ENCODE measurements at regions not wholly inside any gene's neighbourhood (a gene's known extent, or its start where the extent isn't known, plus 50 kb on each side); places are given as distances from the start of the nearest gene placed in this dataset.

DNA sequence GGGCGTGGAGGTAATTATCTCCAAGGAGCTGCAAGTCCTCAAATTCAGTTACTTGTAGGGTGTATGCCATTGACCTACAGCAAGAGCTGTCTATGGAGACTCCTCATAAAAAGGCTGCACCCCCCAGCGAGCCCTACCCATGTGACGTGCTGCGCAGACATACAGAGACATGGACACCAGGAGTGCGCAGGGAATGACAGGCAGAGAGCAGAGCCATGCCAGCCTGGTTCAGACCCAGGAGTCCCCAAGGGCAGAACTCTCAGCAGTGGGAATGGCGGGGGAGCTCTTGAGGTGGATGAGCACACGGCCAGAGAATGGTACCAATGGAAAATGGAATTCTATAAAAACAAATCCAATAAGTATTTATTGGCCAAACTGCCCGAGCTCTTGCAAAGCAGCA is 310.1 kb downstream of the MYCN start:
- no peak for DNase-seq (ENCODE audit: low read depth, low spot score)
- H3K27ac ChIP-seq, result no peak overlapping the region

GRCh38 chr2:16250056-16250425 is 309.7 kb downstream of the MYCN start:
- no peak overlapping the region for H3K27ac ChIP-seq
- DNase-seq (ENCODE audit: low read depth, low spot score), result no peak

DNA sequence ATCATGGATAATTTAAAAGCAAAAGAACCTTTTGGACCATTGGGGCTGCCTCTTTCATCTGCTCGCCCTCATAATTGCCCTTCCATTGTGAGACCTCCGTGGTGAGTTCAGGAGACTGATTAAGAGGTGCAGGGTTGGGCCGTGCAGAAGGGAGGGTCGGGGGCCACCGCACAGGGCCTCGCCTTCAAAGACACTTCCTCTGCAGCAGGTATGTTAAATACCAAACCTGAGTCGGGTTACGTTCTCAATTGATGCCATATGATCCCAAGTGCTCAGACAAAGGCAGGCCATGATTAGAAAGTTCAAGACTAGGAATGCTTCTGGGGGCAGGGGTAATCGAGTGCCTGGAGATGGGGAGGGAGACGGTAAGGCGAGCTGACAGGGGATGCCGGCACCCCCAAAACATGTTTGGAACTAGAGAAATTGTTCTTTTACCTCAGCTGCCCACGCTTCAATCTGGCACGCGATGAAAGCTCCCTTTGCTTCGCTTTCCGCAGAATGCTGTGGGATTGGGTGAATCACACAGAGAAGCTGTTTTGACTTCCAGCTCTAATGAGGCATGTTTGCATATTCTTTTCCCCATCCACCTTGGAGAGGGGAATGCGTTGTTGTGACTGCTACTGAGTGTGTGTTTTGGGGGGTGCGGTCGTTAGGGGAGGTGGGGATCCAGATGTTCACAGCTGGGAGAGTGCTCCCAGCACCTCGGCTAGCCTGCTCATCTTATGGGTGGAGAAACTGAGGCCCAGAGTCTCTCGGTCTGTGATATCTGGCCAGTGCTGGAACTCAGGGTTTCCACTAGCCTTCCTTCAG is 309.1 kb downstream of the MYCN start:
- DNase-seq (ENCODE audit: low read depth, low spot score), result no peak
- no peak overlapping the region for H3K27ac ChIP-seq

- no peak for DNase-seq (ENCODE audit: low read depth, low spot score)
- H3K27ac ChIP-seq, result no peak overlapping the region
Measured at GRCh38 chr2:16248571-16249105, 308.3 kb downstream of the MYCN start.

- DNase-seq (ENCODE audit: low read depth, low spot score), result no peak
- H3K27ac ChIP-seq, result no peak overlapping the region
Measured at GRCh38 chr2:16247326-16248122, 307.2 kb downstream of the MYCN start.

DNA sequence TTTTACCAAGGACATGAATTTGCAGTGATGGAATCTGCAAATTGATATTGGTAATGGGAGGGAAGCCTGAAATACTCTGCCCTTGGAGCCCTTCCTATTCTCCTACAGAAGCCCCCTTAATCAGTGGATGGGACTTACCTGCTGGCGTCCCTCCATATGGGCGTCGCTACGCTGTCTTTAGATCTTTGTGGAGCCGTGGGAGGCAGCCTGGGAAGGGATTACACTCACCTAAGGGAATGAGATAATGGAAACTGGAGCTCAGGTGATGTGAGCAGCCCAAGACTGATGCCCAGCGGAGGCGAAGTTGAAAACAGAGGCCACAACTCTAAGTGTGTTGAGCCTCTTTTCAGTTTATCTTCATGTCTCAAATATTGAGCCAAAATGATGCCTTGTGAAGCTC is 306.6 kb downstream of the MYCN start:
- H3K27ac ChIP-seq, result no peak overlapping the region
- DNase-seq (ENCODE audit: low read depth, low spot score), result no peak

DNA sequence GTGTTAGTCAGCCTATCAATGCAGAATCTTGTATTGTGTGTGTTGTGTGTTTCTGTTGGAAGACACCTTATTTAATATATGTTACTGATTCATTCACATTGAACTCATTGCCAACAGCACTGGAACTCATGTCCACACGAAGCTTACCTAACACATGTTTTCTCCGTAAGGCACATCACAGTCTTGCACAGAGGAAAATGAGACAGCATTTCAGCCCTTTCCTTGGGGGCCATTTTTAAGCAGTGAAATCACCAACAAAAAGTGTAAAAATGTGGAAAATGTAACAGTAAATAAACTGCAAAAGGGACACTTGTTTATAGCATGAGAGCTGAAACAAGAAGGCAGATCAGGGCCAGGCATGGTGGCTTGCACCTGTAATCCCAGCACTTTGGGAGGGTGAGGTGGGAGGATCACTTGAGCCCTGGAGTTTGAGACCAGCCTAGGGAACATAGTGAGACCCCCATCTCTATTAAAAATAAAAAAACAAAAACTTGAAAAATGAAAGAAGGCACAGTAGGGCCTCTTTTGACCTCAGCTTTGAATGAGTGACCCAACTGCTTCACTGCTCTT is 306.0 kb downstream of the MYCN start:
- H3K27ac ChIP-seq, result no peak overlapping the region
- no peak for DNase-seq (ENCODE audit: low read depth, low spot score)

DNA sequence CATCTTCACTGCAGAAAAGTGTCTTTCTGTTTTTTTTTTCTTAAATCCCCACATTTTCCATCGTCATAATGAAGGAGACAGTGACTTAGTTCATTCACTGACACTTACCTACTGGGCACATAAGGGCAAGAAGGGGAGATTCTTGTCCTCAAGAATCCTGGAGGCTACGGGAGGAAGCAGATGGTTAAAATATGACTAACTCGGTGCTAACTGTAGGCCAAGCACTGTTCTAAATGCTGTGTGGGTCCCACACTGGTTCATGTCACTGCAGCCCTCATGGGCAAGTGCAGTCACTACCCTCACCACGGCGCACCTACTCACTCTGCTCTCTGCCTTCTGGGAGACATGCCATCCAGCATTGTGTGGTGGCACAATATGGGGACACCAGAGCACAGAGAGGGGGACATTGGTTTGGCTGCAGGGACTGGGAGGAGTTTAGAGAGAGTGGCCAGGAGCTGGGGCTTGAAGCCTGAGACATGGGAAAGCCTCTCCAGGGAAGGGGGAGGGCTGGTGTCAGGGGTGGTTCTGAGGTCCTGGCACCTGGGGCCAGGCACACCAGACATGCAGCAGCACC is 305.2 kb downstream of the MYCN start:
- H3K27ac ChIP-seq, result no peak overlapping the region
- no peak for DNase-seq (ENCODE audit: low read depth, low spot score)

GRCh38 chr2:16244966-16245320 is 304.6 kb downstream of the MYCN start:
- H3K27ac ChIP-seq, result no peak overlapping the region
- DNase-seq (ENCODE audit: low read depth, low spot score), result no peak

DNA sequence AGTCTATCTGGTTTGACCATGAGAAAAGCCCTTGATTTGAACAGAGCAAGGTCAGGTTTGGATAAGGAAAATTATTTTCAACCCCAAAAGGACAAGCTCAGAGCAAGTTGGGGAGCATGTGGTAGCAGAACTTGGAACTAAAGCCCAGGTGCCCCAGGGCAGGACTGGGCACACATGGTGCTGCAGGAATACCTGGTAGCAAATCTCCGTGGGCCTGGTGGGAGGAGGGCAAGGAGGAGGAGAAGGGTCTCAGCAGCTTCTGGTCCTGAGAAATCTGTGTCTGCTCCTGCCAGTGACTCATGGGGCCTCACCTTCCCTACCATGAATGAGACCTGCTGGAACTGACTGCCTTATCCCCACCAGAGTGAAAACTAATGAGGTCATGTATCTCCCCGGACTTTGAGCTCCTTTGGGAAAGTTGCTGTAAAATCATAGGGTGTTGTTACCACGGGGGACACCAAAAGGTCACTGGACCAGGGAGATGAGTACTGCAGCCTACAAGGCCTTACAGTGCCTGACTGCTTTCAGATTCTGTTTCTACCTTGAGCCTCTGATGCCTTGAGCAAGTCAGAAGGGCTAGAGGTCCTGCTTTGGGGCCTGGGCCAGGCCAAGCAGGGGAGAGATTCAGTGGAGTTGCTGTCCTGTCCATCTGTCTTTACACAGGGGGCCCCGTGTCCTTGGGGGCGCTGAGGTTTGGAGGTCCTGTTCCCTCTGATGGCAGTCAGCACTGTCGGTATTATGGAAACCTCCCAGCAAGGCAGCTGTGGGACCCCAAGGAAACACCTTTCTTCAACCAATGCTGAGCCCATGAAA is 304.0 kb downstream of the MYCN start:
- no peak overlapping the region for H3K27ac ChIP-seq
- no peak for DNase-seq (ENCODE audit: low read depth, low spot score)

DNA sequence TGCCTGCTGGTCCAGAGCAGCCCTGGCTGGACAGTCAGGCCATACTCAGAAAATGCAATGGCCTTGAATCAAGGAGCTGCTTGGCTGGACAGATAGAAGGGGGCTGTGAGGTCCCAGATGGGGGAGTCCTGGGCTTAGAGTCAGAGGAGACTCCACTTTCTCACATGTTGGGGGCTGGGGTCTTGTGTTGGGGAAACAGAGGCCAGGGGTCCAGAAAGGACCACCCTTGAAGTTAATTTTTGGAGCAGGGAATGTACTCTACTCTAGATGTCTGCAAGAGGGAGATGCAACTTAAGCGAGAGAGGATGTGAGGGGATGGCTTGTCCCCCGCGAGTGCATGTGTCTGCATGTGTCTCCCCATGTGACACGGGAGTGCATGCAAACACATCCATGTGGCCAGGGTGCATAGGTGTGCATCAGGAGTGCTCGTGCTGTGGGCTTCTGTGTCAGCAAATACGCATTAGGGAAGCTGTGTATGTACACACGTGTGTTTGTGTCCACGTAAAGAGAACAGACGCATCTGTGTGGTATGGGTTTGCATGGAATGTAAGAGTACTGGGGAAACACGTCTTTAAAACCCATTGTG is 303.2 kb downstream of the MYCN start:
- no peak for DNase-seq (ENCODE audit: low read depth, low spot score)
- H3K27ac ChIP-seq, result no peak overlapping the region

- DNase-seq (ENCODE audit: low read depth, low spot score), result no peak
- H3K27ac ChIP-seq, result no peak overlapping the region
Measured at GRCh38 chr2:16242906-16243305, 302.6 kb downstream of the MYCN start.

GRCh38 chr2:16241166-16242160 is 301.1 kb downstream of the MYCN start:
- no peak for DNase-seq (ENCODE audit: low read depth, low spot score)

GRCh38 chr2:16240402-16240801 is 300.1 kb downstream of the MYCN start:
- DNase-seq (ENCODE audit: low read depth, low spot score), result no peak
- H3K27ac ChIP-seq, result no peak overlapping the region

More at GRCh38 chr2:16241166-16242160, 301.1 kb downstream of the MYCN start:
- H3K27ac ChIP-seq, result no peak overlapping the region

- DNase-seq (ENCODE audit: low read depth, low spot score), result no peak
- no peak overlapping the region for H3K27ac ChIP-seq
Measured at GRCh38 chr2:16239296-16239850, 299.0 kb downstream of the MYCN start.

GRCh38 chr2:16238786-16239185 is 298.4 kb downstream of the MYCN start:
- no peak for DNase-seq (ENCODE audit: low read depth, low spot score)

DNA sequence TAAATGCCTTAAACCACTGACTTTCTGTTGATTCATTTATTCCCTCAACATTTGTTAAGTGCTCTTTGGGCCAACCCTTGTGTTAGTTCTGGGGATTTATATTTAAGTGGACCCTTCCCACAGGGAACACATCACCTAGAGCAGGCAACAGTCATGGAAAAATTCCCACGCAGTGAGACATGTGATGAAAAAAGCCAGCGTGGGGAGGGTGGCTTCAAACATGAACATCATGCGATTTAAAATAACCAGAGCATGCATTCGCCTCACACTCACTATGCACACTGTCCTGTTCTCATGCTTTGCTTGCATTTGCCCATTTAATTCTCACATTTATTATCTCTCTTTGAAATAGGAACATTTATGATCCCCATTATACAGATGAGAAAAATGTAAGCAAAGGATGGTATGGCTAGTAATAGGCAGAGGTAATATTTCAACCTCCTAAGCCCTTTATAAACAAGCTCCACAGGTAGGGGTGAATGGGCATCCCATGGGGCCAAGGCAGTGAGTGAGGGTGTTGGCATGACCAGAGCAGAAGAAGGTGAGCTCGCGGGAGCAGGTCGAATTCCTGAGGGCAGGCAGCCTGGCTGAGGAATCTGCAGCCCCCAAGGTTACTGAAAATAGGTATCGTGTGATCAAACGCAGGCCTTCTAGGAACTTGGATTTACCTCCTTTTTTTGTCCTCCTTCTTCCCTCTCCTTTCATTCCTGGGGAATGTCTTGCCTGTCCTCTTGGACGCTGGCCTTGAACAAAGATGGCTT is 297.8 kb downstream of the MYCN start:
- DNase-seq (ENCODE audit: low read depth, low spot score), result no peak
- H3K27ac ChIP-seq, result no peak overlapping the region

More at GRCh38 chr2:16238786-16239185, 298.4 kb downstream of the MYCN start:
- H3K27ac ChIP-seq, result no peak overlapping the region
